GM23338 (cell line): ENCODE measurements at regions not wholly inside any gene's neighbourhood (a gene's known extent, or its start where the extent isn't known, plus 50 kb on each side); places are given as distances from the start of the nearest gene placed in this dataset.

Experiments used
- ATAC-seq: fragments of 200-7000 bp; cut with Tn5 transposase; 3 replicates; pipeline ENCODE4 v1.9.1; 2020
- DNase-seq: peaks from one replicate; pipeline ENCODE4 v3.0.0-alpha.2; 2015; ENCODE audit warnings: low spot score
- H2AFZ ChIP-seq: fragments of 200-600 bp; sonication (generic); 2 replicates; pipeline ENCODE4 v1.8.0; 2016; ENCODE audit warnings: antibody characterized with exemption, mild to moderate bottlenecking, moderate library complexity
- H3F3A ChIP-seq: fragments of 200-600 bp; sonication (generic); replicated peaks from 2 replicates; pipeline ENCODE4 v1.8.0; 2017; ENCODE audit warnings: antibody characterized with exemption, mixed run types, low read depth
- H3K27ac ChIP-seq: fragments of 200-600 bp; sonication (generic); 2 replicates; pipeline ENCODE4 v1.6.1; 2016; ENCODE audit warnings: low read depth
- H3K27me3 ChIP-seq: fragments of 200-600 bp; sonication (generic); 2 replicates; pipeline ENCODE4 v1.8.0; 2016; ENCODE audit warnings: mild to moderate bottlenecking, mixed run types, moderate library complexity; ENCODE audit not compliant: insufficient read depth
- H3K36me3 ChIP-seq: fragments of 200-600 bp; sonication (generic); 2 replicates; pipeline ENCODE4 v1.8.0; 2016; ENCODE audit warnings: mild to moderate bottlenecking; ENCODE audit not compliant: insufficient read depth
- H3K4me1 ChIP-seq: fragments of 200-600 bp; sonication (generic); 2 replicates; pipeline ENCODE4 v1.8.0; 2016; ENCODE audit warnings: mild to moderate bottlenecking, moderate library complexity; ENCODE audit not compliant: insufficient read depth
- H3K4me2 ChIP-seq: fragments of 200-600 bp; sonication (generic); 2 replicates; pipeline ENCODE4 v1.7.1; 2017; ENCODE audit warnings: mixed run types
- H3K4me3 ChIP-seq: fragments of 200-600 bp; sonication (generic); 2 replicates; pipeline ENCODE4 v1.6.1; 2016; ENCODE audit warnings: mixed run types
- H3K79me2 ChIP-seq: fragments of 200-600 bp; sonication (generic); replicated peaks from 2 replicates; pipeline ENCODE4 v1.8.0; 2017; ENCODE audit warnings: mild to moderate bottlenecking; ENCODE audit not compliant: insufficient read depth
- H3K9me2 ChIP-seq: fragments of 200-600 bp; sonication (generic); 2 replicates; pipeline ENCODE4 v1.8.0; 2017; ENCODE audit not compliant: insufficient read depth
- H4K20me1 ChIP-seq: fragments of 200-600 bp; sonication (generic); replicated peaks from 2 replicates; pipeline ENCODE4 v1.8.0; 2017; ENCODE audit warnings: mild to moderate bottlenecking; ENCODE audit not compliant: insufficient read depth
- H3K27ac Mint-ChIP-seq: 2 replicates; pipeline ENCODE4 v1.8.0; 2020; ENCODE audit warnings: inconsistent platforms, mild to moderate bottlenecking, moderate library complexity, mixed read lengths
- H3K27me3 Mint-ChIP-seq: 3 replicates; pipeline ENCODE4 v1.8.0; 2022; ENCODE audit warnings: low read depth, mild to moderate bottlenecking, moderate library complexity, mixed read lengths, inconsistent platforms; ENCODE audit not compliant: insufficient read depth, poor library complexity
- H3K36me3 Mint-ChIP-seq: 3 replicates; pipeline ENCODE4 v1.8.0; 2021; ENCODE audit warnings: low read depth, mild to moderate bottlenecking, inconsistent platforms, moderate library complexity, mixed read lengths
- H3K4me1 Mint-ChIP-seq: 3 replicates; pipeline ENCODE4 v1.8.0; 2020; ENCODE audit warnings: mild to moderate bottlenecking, inconsistent platforms, mixed read lengths
- H3K4me3 Mint-ChIP-seq: 3 replicates; pipeline ENCODE4 v1.8.0; 2021; ENCODE audit warnings: moderate library complexity, mild to moderate bottlenecking, inconsistent platforms, mixed read lengths
- H3K9me3 Mint-ChIP-seq: 3 replicates; pipeline ENCODE4 v1.8.0; 2020; ENCODE audit warnings: moderate library complexity, mild to moderate bottlenecking, inconsistent platforms, mixed read lengths
- CREB1 ChIP-seq: fragments of 250-450 bp; sonication (Bioruptor Pico); IDR thresholded peaks from 2 replicates; pipeline ENCODE4 v1.5.0; 2020; ENCODE audit warnings: low read depth, mild to moderate bottlenecking, moderate library complexity
- EZH2 ChIP-seq: fragments of 200-600 bp; sonication (generic); IDR thresholded peaks from one replicate; pipeline ENCODE4 v1.8.0; 2017; ENCODE audit warnings: antibody characterized with exemption, mild to moderate bottlenecking, low read depth; ENCODE audit not compliant: unreplicated experiment
- EZH2phosphoT487 ChIP-seq: fragments of 200-600 bp; sonication (generic); IDR thresholded peaks from one replicate; pipeline ENCODE4 v1.8.1; 2018; ENCODE audit warnings: antibody characterized with exemption; ENCODE audit not compliant: unreplicated experiment
- JUNB ChIP-seq: IDR thresholded peaks from one replicate; pipeline ENCODE4 v1.6.1; 2016; ENCODE audit warnings: antibody characterized with exemption; ENCODE audit not compliant: unreplicated experiment
- NANOG ChIP-seq: IDR thresholded peaks from 2 replicates; pipeline ENCODE4 v1.6.1; 2016; ENCODE audit warnings: antibody characterized with exemption, borderline replicate concordance
- POLR2AphosphoS5 ChIP-seq: IDR thresholded peaks from 2 replicates; pipeline ENCODE4 v1.6.1; 2016; ENCODE audit warnings: antibody characterized with exemption, low read depth
- STAT1 ChIP-seq: IDR thresholded peaks from one replicate; pipeline ENCODE4 v1.6.1; 2016; ENCODE audit warnings: antibody characterized with exemption; ENCODE audit not compliant: unreplicated experiment
- ZNF114 ChIP-seq: fragments of 250-450 bp; sonication (Bioruptor Pico); IDR thresholded peaks from 2 replicates; pipeline ENCODE4 v1.5.0; 2020; ENCODE audit warnings: mild to moderate bottlenecking, moderate library complexity
- ZNF331 ChIP-seq: fragments of 250-450 bp; sonication (Bioruptor Pico); IDR thresholded peaks from 2 replicates; pipeline ENCODE4 v1.5.0; 2020; ENCODE audit warnings: low read depth, mild to moderate bottlenecking, moderate library complexity
- ZNF462 ChIP-seq: fragments of 250-450 bp; sonication (Bioruptor Pico); IDR thresholded peaks from 2 replicates; pipeline ENCODE4 v1.5.0; 2020; ENCODE audit warnings: mild to moderate bottlenecking, moderate library complexity
- TF ChIP-seq, protein P1 (sequence below): IDR thresholded peaks from one replicate; pipeline ENCODE4 v1.6.1; 2018; ENCODE audit warnings: antibody characterized with exemption; ENCODE audit not compliant: unreplicated experiment
- TF ChIP-seq, protein P2 (sequence below), 2 experiments: fragments of 200-600 bp in 1 of 2; sonication (generic) in 1 of 2; conservative IDR thresholded peaks; 2 replicates each; pipeline versions ENCODE4 v1.5.1 to v1.6.1; 2016 to 2017; ENCODE audit warnings: antibody characterized with exemption in 2 of 2, low read depth in 2 of 2, mild to moderate bottlenecking in 2 of 2, moderate library complexity in 1 of 2
- TF ChIP-seq, protein P3 (sequence below): IDR thresholded peaks from 2 replicates; pipeline ENCODE4 v1.6.1; 2016; ENCODE audit warnings: antibody characterized with exemption

DNA sequence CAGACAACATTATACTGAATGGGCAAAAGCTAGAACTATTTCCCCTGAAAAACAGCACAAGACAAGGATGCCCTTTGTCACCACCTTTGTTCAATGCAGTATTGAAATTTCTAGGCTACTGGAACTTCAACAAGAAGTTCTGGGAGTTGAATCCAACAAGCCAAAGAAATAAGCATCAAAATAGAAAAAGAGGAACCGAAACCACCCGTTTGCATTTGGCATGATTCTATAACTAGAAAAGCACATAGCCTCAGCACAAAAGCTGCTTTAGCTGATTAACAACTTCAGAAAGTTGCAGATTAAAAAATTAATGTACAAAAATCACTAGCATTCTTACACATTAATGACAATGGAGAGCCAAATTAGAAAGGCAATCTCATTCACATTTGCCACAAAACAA is 79.6 kb upstream of the KDM5D start:
- no peak overlapping the region for H3K4me3 Mint-ChIP-seq
- peaks cover 57% of the 10 kb centered on the region for H3K9me3 Mint-ChIP-seq
- no peaks in the 10 kb centered on the region for H3K79me2 ChIP-seq
- H3K4me1 ChIP-seq = no peaks in the 10 kb centered on the region
- H3K9me2 ChIP-seq = no peaks in the 10 kb centered on the region
- H3K27me3 Mint-ChIP-seq = no peaks in the 10 kb centered on the region
- no peak overlapping the region for H3K4me2 ChIP-seq
- no peak for TF ChIP-seq EZH2phosphoT487
- TF ChIP-seq JUNB = no peak
- TF ChIP-seq, protein P1, sequence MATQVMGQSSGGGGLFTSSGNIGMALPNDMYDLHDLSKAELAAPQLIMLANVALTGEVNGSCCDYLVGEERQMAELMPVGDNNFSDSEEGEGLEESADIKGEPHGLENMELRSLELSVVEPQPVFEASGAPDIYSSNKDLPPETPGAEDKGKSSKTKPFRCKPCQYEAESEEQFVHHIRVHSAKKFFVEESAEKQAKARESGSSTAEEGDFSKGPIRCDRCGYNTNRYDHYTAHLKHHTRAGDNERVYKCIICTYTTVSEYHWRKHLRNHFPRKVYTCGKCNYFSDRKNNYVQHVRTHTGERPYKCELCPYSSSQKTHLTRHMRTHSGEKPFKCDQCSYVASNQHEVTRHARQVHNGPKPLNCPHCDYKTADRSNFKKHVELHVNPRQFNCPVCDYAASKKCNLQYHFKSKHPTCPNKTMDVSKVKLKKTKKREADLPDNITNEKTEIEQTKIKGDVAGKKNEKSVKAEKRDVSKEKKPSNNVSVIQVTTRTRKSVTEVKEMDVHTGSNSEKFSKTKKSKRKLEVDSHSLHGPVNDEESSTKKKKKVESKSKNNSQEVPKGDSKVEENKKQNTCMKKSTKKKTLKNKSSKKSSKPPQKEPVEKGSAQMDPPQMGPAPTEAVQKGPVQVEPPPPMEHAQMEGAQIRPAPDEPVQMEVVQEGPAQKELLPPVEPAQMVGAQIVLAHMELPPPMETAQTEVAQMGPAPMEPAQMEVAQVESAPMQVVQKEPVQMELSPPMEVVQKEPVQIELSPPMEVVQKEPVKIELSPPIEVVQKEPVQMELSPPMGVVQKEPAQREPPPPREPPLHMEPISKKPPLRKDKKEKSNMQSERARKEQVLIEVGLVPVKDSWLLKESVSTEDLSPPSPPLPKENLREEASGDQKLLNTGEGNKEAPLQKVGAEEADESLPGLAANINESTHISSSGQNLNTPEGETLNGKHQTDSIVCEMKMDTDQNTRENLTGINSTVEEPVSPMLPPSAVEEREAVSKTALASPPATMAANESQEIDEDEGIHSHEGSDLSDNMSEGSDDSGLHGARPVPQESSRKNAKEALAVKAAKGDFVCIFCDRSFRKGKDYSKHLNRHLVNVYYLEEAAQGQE = no peak
- no peak for TF ChIP-seq ZNF331 (CRISPR knock-in tag)
- no peak for TF ChIP-seq NANOG
- no peak for TF ChIP-seq ZNF462 (CRISPR knock-in tag)
- no peak for TF ChIP-seq EZH2
- TF ChIP-seq ZNF114 = no peak
- TF ChIP-seq CREB1 (CRISPR knock-in tag) = no peak
- no peak for TF ChIP-seq STAT1
- TF ChIP-seq, protein P2, sequence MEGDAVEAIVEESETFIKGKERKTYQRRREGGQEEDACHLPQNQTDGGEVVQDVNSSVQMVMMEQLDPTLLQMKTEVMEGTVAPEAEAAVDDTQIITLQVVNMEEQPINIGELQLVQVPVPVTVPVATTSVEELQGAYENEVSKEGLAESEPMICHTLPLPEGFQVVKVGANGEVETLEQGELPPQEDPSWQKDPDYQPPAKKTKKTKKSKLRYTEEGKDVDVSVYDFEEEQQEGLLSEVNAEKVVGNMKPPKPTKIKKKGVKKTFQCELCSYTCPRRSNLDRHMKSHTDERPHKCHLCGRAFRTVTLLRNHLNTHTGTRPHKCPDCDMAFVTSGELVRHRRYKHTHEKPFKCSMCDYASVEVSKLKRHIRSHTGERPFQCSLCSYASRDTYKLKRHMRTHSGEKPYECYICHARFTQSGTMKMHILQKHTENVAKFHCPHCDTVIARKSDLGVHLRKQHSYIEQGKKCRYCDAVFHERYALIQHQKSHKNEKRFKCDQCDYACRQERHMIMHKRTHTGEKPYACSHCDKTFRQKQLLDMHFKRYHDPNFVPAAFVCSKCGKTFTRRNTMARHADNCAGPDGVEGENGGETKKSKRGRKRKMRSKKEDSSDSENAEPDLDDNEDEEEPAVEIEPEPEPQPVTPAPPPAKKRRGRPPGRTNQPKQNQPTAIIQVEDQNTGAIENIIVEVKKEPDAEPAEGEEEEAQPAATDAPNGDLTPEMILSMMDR (conservative IDR thresholded peaks at IDR 0.05; ENCODE audit: low read depth in 2 of 2) = no peak
- TF ChIP-seq, protein P3, sequence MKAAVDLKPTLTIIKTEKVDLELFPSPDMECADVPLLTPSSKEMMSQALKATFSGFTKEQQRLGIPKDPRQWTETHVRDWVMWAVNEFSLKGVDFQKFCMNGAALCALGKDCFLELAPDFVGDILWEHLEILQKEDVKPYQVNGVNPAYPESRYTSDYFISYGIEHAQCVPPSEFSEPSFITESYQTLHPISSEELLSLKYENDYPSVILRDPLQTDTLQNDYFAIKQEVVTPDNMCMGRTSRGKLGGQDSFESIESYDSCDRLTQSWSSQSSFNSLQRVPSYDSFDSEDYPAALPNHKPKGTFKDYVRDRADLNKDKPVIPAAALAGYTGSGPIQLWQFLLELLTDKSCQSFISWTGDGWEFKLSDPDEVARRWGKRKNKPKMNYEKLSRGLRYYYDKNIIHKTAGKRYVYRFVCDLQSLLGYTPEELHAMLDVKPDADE = no peak
- TF ChIP-seq POLR2AphosphoS5 = no peak
- ATAC-seq (no peak), DNase-seq (no peak)
- H3F3A ChIP-seq = no peaks in the 10 kb centered on the region
- H2AFZ ChIP-seq = no peak overlapping the region
- H3K27ac Mint-ChIP-seq = no peak overlapping the region
- H3K4me1 Mint-ChIP-seq = no peaks in the 10 kb centered on the region
- no peak overlapping the region for H3K4me3 ChIP-seq
- H3K27me3 ChIP-seq = no peaks in the 10 kb centered on the region
- H3K27ac ChIP-seq = no peak overlapping the region
- H3K36me3 Mint-ChIP-seq = peaks cover 7% of the 10 kb centered on the region; the same call in 1 of the 3 replicates
- H3K36me3 ChIP-seq = no peaks in the 10 kb centered on the region
- no peaks in the 10 kb centered on the region for H4K20me1 ChIP-seq
